ENCODE measurements at regions not wholly inside any gene's neighbourhood (a gene's known extent, or its start where the extent isn't known, plus 50 kb on each side); places are given as distances from the start of the nearest gene placed in this dataset.
"Not testable (repeated sequence)": the region's sequence is repeated elsewhere in the genome, so short reads cannot be mapped to it uniquely, and the experiment has no call there.

GRCh38 chrX:39484159-39485068 lies 613.3 kb downstream of the BCOR start:
- no peak for DNase-seq

- no peak for DNase-seq
These were observed 610.4 kb downstream of the BCOR start for GRCh38 chrX:39487166-39487968.

GRCh38 chrX:39487969-39488330 lies 609.8 kb downstream of the BCOR start:
- no peak for DNase-seq

- DNase-seq, result no peak
These were observed 606.0 kb downstream of the BCOR start for GRCh38 chrX:39491548-39492297.

DNA sequence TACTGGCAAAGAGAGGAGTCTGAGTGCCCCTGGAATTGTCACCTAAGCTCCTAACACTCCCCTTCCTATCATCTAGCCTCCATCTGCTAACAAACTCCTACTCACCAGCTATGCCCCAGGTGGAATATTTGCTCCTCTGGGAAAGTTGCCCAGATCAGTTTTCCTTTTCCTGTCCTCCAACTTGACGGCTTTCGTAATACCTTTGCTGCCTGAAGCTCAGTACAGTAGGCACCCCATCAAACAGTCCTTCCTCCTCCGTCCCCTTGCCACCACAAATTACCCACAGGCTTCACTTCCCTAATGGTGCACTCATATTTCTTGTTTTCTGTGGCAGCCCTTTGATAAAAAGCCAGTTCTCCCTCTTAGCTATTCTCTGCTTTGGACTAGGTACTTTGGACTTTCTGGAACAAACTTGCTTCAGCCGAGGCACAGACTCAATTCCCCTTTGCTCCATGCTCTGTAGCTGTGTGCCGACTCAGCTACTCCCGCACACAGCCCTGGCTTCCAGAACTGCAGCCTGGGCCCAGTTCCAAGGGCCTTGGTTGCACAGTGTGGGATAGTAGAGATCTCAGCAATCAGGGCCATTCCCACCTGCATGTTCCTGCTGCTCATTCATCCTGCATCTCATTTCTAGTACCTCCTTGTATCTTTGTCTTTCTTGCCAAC lies 605.1 kb downstream of the BCOR start:
- no peak for DNase-seq

GRCh38 chrX:39493168-39493567 lies 604.6 kb downstream of the BCOR start:
- DNase-seq, result no peak

DNA sequence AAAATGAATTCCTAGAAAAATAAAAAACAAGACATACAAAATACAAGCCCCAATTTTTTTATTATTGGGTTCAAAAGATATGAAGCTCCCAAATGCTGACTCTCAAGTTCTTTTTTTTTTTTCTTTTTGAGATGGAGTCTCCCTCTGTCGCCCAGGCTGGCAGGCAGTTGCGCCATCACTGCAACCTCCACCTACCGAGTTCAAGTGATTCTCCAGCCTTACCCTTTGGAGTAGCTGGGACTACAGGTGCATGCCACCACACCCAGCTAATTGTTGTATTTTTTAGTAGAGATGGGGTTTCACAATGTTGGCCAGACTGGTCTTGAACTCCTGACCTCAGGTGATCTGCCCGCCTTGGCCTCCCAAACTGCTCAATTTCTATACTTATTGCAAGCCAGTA lies 600.6 kb downstream of the BCOR start:
- DNase-seq, result not testable (repeated sequence)

DNA sequence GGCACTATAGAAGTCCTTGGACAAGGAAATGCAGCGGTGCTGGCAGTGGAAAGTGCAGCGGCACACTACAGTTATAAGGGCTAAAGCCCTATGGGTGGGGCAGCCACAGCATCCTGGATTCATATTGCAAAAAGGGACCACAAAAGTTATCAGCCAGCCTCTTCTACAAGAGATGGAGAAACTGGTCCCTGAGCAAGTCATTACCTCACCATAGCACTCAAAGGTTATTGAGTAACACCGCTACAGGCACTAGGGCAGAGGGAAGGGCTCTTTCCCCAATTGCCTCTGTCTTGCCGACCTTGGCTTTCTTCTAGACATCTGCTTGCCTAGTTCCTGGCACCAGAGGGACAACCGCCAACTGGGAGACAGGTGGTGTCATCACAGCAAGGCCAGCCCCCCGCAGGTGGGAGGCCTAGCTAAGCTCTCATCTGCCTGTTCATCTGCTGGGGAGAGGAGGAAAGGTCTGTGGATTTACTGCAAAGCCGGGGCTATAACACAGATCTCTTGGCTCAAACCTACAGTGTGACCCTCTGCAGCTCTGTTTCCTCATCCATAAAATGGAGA lies 600.0 kb downstream of the BCOR start:
- no peak for DNase-seq

- no peak for DNase-seq
These were observed 597.8 kb downstream of the BCOR start for GRCh38 chrX:39499996-39500395.

DNA sequence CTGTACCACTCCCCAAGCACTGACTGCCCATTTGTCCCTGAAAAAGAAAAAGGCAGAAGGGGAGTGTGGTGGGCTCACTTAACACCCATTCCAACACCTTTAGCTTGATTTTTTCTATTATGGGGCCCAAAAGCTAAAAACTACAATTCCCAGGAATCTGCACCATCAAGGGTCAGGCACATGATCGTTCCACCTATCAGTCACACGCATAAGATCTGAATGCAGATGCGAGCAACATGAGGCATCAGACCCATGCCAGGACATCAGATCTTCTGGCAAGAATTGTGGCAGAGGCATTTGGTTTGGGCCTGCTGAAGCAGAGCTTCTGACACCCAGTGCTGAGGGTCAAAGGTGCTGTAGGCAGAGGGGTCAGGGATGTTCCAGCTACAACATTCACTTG lies 595.9 kb downstream of the BCOR start:
- no peak for DNase-seq

GRCh38 chrX:39502486-39502885 lies 595.3 kb downstream of the BCOR start:
- DNase-seq, result no peak

DNA sequence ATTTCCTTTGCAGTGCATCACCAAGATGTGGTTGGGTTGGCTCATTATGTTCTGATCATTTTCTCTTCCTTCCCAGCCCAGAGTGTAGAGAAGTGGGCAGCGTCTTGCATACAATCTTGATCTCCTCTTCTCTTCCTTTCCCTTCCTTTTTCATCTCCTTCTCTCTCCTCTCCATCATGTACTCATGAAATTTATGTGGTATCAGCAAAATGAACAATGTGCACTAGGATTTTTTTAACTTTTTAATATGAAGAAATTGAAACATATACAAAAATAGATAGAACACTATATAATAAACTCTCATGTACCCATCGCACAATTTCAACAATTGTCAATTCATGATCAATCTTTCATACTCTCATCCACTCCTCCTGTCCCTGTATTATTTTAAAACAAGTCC lies 593.5 kb downstream of the BCOR start:
- no peak for DNase-seq

DNA sequence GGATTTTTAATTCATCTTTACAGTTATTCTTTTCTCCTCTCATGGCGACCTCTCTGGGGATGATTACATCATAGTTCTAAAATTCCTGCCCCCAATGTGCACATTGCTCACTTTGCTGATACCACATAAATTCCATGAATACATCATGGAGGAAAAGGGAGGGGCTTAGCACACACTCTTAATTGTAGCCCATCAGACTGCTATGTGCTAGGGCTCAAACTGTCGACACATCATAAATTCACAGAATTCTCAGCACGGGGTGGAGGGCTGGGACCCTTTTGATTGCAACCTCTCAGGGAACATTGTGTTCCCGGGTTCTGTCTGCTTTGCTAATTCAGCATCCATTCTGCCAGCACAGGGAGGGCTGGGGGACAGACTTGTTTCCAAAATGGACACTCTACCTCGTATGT lies 592.9 kb downstream of the BCOR start:
- DNase-seq, result no peak

- no peak for DNase-seq
These were observed 591.6 kb downstream of the BCOR start for GRCh38 chrX:39506131-39506530.

GRCh38 chrX:39507034-39507433 lies 590.7 kb downstream of the BCOR start:
- DNase-seq, result no peak

DNA sequence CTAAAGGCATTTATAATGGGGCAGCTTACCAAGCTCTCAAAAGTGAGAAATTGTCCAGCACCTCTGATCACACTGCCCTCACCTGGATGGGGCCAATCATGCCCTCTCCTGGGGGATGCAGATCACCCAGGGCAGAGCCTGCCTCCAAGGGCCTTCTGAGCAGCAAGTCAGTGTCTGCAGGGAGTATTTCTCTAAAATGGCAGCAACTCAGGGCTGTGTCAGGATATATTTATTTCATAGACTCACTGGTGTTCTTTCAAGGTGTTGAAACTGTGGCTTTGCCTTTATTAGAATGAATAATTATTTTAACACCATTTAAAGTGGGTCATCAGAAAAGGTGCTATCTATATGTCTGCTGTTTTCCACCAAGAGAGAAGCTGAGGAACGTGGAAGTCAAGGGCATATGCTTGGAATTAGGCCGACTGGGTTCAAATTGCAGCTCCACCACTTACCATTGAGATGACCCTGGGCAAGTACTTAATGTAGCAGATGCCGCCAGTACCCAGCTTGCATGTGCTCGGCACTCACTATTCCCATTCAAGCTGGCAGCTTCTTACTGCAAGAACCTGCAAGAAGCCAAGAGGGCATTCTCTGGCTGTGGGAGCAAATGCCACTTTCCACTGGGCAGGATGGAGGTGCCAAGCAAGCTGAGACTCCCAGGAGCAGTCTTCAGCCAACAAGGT lies 590.0 kb downstream of the BCOR start:
- peak; percentile 2 for DNase-seq

DNA sequence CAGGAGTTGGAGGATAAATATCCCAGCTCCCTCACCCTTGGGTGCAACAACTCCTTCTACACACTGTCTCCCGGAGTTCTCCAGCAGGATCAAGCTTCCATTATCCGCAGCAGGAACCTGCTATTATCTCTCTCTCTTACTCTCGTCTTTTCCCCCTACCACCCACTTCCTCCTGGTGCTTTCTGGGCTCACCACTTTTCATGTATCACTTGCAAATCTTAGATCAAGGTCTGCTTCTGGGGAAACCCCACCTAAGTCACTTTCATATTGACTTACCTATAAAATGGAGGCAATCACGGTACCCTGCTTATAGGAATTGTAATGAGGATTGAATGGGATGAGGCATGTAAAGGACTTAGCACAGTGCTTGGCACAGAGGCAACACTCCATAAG lies 589.5 kb downstream of the BCOR start:
- no peak for DNase-seq

- no peak for DNase-seq
These were observed 588.6 kb downstream of the BCOR start for GRCh38 chrX:39509157-39509556.

GRCh38 chrX:39513836-39514235 lies 583.9 kb downstream of the BCOR start:
- no peak for DNase-seq

GRCh38 chrX:39514801-39515200 lies 583.0 kb downstream of the BCOR start:
- no peak for DNase-seq

- DNase-seq, result no peak
These were observed 581.3 kb downstream of the BCOR start for GRCh38 chrX:39516427-39516841.

- no peak for DNase-seq
These were observed 579.2 kb downstream of the BCOR start for GRCh38 chrX:39518476-39519029.
